Right atrium auricular region (tissue), 2 donors: ENCODE measurements at regions not wholly inside any gene's neighbourhood (a gene's known extent, or its start where the extent isn't known, plus 50 kb on each side); places are given as distances from the start of the nearest gene placed in this dataset.

Experiments used
- DNase-seq: peaks from one replicate; pipeline ENCODE4 v3.0.0-alpha.2; 2019; ENCODE audit warnings: low spot score
- H3K27ac ChIP-seq, 2 donors: fragments of 200-600 bp; sonication (generic); 1 replicate in 1 of 2; 2 replicates in 1 of 2; pipeline ENCODE4 v1.5.1; 2016 to 2019
- H3K27me3 ChIP-seq, 2 donors: fragments of 200-600 bp; sonication (generic); one replicate each; pipeline versions ENCODE4 v1.5.1 to v1.6.0; 2017 to 2019
- H3K36me3 ChIP-seq: fragments of 200-600 bp; sonication (generic); one replicate; pipeline ENCODE4 v1.5.1; 2016
- H3K4me1 ChIP-seq, 2 donors: fragments of 200-600 bp; sonication (generic); one replicate each; pipeline versions ENCODE4 v1.5.1 to v1.6.0; 2017 to 2019
- H3K4me3 ChIP-seq, 2 donors: fragments of 200-600 bp; sonication (generic); 1 replicate in 1 of 2; 2 replicates in 1 of 2; pipeline ENCODE4 v1.5.1; 2017 to 2019; ENCODE audit warnings: mild to moderate bottlenecking in 1 of 2, moderate library complexity in 1 of 2
- H3K9me3 ChIP-seq, 2 donors: fragments of 200-600 bp; sonication (generic); one replicate each; pipeline ENCODE4 v1.5.1; 2019
- CTCF ChIP-seq, 2 donors: fragments of 200-600 bp; sonication (generic); IDR thresholded peaks; one replicate each; pipeline ENCODE4 v1.5.1; 2019; ENCODE audit warnings: antibody characterized with exemption in 2 of 2

DNA sequence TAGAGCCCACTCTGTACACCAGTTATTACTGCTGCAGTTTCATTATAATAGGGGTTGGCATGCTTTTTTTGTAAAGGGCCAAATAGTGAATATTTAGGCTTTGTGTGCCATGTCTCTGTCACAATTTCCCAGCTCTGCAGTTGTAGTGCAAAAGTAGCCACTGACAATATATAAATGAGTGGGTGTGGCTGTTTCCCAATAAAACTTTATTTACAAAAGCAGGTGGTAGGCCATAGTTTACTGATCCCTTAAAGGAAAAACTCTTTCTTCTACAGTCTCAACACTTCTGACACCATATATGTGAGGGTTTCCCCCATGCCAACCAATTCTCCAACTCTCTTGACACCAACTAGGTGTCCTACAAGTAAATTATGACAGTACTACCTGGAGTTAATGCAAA is 110.2 kb upstream of the NAP1L1 start:
- Histone ChIP-seq H3K4me3 (no peak overlapping the region), H3K27ac (no peak overlapping the region), H3K27me3 (no peaks in the 10 kb centered on the region), H3K9me3 (peaks cover 7 to 16% of the 10 kb centered on the region in 2 donors), H3K36me3 (no peaks in the 10 kb centered on the region), H3K4me1 (no peaks in the 10 kb centered on the region)
- DNase-seq = no peak
- no peak for TF ChIP-seq CTCF (IDR thresholded peaks at IDR 0.05)

- no peaks in the 10 kb centered on the region for H3K4me1 ChIP-seq
- no peak for TF ChIP-seq CTCF (IDR thresholded peaks at IDR 0.05)
- no peak overlapping the region for H3K27ac ChIP-seq
- no peaks in the 10 kb centered on the region for H3K27me3 ChIP-seq
- DNase-seq = no peak
- H3K36me3 ChIP-seq = no peaks in the 10 kb centered on the region
- peaks cover 4 to 8% of the 10 kb centered on the region in 2 donors for H3K9me3 ChIP-seq
- no peak overlapping the region for H3K4me3 ChIP-seq
Measured at GRCh38 chr12:76193961-76194360, 109.5 kb upstream of the NAP1L1 start.

- no peak for TF ChIP-seq CTCF (IDR thresholded peaks at IDR 0.05)
- Histone ChIP-seq H3K4me3 (no peak overlapping the region), H3K27me3 (no peaks in the 10 kb centered on the region), H3K4me1 (no peaks in the 10 kb centered on the region), H3K9me3 (no peaks in the 10 kb centered on the region), H3K27ac (no peak overlapping the region), H3K36me3 (no peaks in the 10 kb centered on the region)
- no peak for DNase-seq
Measured at GRCh38 chr12:76192416-76192815, 107.9 kb upstream of the NAP1L1 start.

DNA sequence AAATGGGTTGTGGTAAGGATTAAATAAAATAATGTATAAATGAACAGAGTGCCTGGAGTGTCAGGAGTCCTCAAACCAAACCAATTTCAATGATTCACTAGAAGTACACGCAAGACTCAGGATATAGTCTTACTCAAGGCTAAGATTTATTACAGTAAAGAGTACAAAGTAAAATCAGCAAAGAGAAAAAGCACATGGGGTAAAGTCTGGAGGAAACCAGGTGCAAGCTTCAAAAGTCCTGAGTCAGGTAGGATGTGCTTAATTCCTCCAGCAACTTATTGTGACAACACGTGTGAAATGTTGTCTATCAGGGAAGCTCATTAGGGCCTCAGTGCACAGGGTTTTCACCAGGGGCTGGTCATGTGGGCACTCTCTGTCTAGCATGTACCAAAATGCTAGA is 105.8 kb upstream of the NAP1L1 start:
- no peaks in the 10 kb centered on the region for H3K36me3 ChIP-seq
- H3K4me1 ChIP-seq = no peaks in the 10 kb centered on the region
- H3K9me3 ChIP-seq = no peaks in the 10 kb centered on the region
- no peak for DNase-seq
- no peak for TF ChIP-seq CTCF (IDR thresholded peaks at IDR 0.05)
- no peaks in the 10 kb centered on the region for H3K27me3 ChIP-seq
- no peak overlapping the region for H3K27ac ChIP-seq
- H3K4me3 ChIP-seq = no peak overlapping the region

GRCh38 chr12:76189851-76190250 is 105.4 kb upstream of the NAP1L1 start:
- H3K4me1 ChIP-seq = no peaks in the 10 kb centered on the region
- no peak for DNase-seq

More at GRCh38 chr12:76189851-76190250, 105.4 kb upstream of the NAP1L1 start:
- no peak overlapping the region for H3K27ac ChIP-seq
- H3K4me3 ChIP-seq = no peak overlapping the region
- H3K36me3 ChIP-seq = no peaks in the 10 kb centered on the region
- no peak for TF ChIP-seq CTCF (IDR thresholded peaks at IDR 0.05)
- H3K27me3 ChIP-seq = no peaks in the 10 kb centered on the region
- no peaks in the 10 kb centered on the region for H3K9me3 ChIP-seq
